HG03045 (cell line): ENCODE measurements at regions not wholly inside any gene's neighbourhood (a gene's known extent, or its start where the extent isn't known, plus 50 kb on each side); places are given as distances from the start of the nearest gene placed in this dataset.

Source experiments
- ATAC-seq: cut with Tn5 transposase; IDR thresholded peaks from one replicate; pipeline ENCODE4 v1.9.1; 2021; ENCODE audit warnings: mild to moderate bottlenecking, moderate library complexity; ENCODE audit not compliant: unreplicated experiment

GRCh38 chr1:217004776-217005436 lies 281.7 kb upstream of the ESRRG start:
- no peak for ATAC-seq

GRCh38 chr1:217003355-217003754 lies 280.1 kb upstream of the ESRRG start:
- ATAC-seq: no peak

GRCh38 chr1:216997831-216998230 lies 274.6 kb upstream of the ESRRG start:
- no peak for ATAC-seq

GRCh38 chr1:216997069-216997468 lies 273.8 kb upstream of the ESRRG start:
- ATAC-seq: no peak

GRCh38 chr1:216984536-216984935 lies 261.3 kb upstream of the ESRRG start:
- ATAC-seq: no peak

- no peak for ATAC-seq
Observed at GRCh38 chr1:216983823-216984222, 260.6 kb upstream of the ESRRG start.

GRCh38 chr1:216961516-216961915 lies 238.3 kb upstream of the ESRRG start:
- ATAC-seq: no peak

GRCh38 chr1:216960716-216961115 lies 237.5 kb upstream of the ESRRG start:
- no peak for ATAC-seq

GRCh38 chr1:216958569-216958968 lies 235.3 kb upstream of the ESRRG start:
- ATAC-seq: no peak

- no peak for ATAC-seq
Observed at GRCh38 chr1:216953495-216953894, 230.3 kb upstream of the ESRRG start.

GRCh38 chr1:216952864-216953263 lies 229.6 kb upstream of the ESRRG start:
- no peak for ATAC-seq

- no peak for ATAC-seq
Observed at GRCh38 chr1:216945538-216946080, 222.4 kb upstream of the ESRRG start.

GRCh38 chr1:216944864-216945510 lies 221.8 kb upstream of the ESRRG start:
- ATAC-seq: no peak

GRCh38 chr1:216937491-216937890 lies 214.3 kb upstream of the ESRRG start:
- no peak for ATAC-seq

GRCh38 chr1:216936779-216937178 lies 213.6 kb upstream of the ESRRG start:
- no peak for ATAC-seq

- ATAC-seq: no peak
Observed at GRCh38 chr1:216935901-216936300, 212.7 kb upstream of the ESRRG start.

GRCh38 chr1:216932424-216932823 lies 209.2 kb upstream of the ESRRG start:
- no peak for ATAC-seq

GRCh38 chr1:216929870-216930582 lies 206.8 kb upstream of the ESRRG start:
- no peak for ATAC-seq

- ATAC-seq: no peak
Observed at GRCh38 chr1:216927633-216928032, 204.4 kb upstream of the ESRRG start.

- no peak for ATAC-seq
Observed at GRCh38 chr1:216926720-216927510, 203.7 kb upstream of the ESRRG start.
